GM12878 (cell line): ENCODE measurements at regions not wholly inside any gene's neighbourhood (a gene's known extent, or its start where the extent isn't known, plus 50 kb on each side); places are given as distances from the start of the nearest gene placed in this dataset.

Source experiments
- ATAC-seq: fragments of 200-7000 bp; cut with Tn5 transposase; 3 replicates; pipeline ENCODE4 v1.9.1; 2020; ENCODE audit warnings: mild to moderate bottlenecking, moderate library complexity
- BruUV-seq: library from RNA; stranded (reverse); fragments of 400-500 nt; replicated peaks from 2 replicates; lab custom pipeline; 2021; lab: Mats Ljungman, UMichigan
- CTCF ChIA-PET: fragments of 300-600 bp; sonication (Branson Sonifier 250); formaldehyde crosslinking; extraction: SDS; loops from one replicate; lab custom pipeline; 2021; ENCODE audit warnings: inconsistent platforms; lab: Yijun Ruan, JAX
- POLR2A ChIA-PET: fragments of 350-600 bp; formaldehyde crosslinking; extraction: SDS; loops from one replicate; lab custom pipeline; 2021; ENCODE audit warnings: inconsistent platforms; lab: Charles Lee
- RAD21 ChIA-PET: fragments of 300-600 bp; sonication (Branson Sonifier 250); formaldehyde crosslinking; loops from one replicate; lab custom pipeline; 2023; ENCODE audit warnings: antibody characterized with exemption; ENCODE audit not compliant: unreplicated experiment; lab: Charles Lee
- SMC1A ChIA-PET: fragments of 300-600 bp; sonication (Branson Sonifier 250); formaldehyde crosslinking; loops from one replicate; lab custom pipeline; 2023; ENCODE audit not compliant: unreplicated experiment, uncharacterized antibody; lab: Charles Lee
- DNase-seq: peaks from one replicate; pipeline ENCODE4 v3.0.0-alpha.2; 2011; ENCODE audit warnings: low read depth, low spot score
- FAIRE-seq: peaks from 3 replicates; lab custom pipeline; 2011; peaks lifted over from hg19 to GRCh38; lab: Jason Lieb, UNC
- H2AFZ ChIP-seq: 2 replicates; pipeline ENCODE4 v1.6.0; 2011; ENCODE audit warnings: low read depth, low read length, control low read depth; ENCODE audit not compliant: control insufficient read depth
- H3K27ac ChIP-seq: 2 replicates; pipeline ENCODE4 v1.5.1; 2011; ENCODE audit warnings: control low read depth; ENCODE audit not compliant: control insufficient read depth, insufficient read depth
- H3K27me3 ChIP-seq, 2 experiments: replicated peaks in 1 of 2; 2 replicates each; pipeline versions ENCODE4 v1.6.0 to v1.6.1; 2011; ENCODE audit warnings: low read length in 1 of 2; ENCODE audit not compliant: control insufficient read depth in 2 of 2, insufficient read depth in 2 of 2
- H3K36me3 ChIP-seq, 2 experiments: 2 replicates each; pipeline ENCODE4 v1.5.1; 2011; ENCODE audit warnings: low read length in 1 of 2; ENCODE audit not compliant: control insufficient read depth in 2 of 2, insufficient read depth in 2 of 2
- H3K4me1 ChIP-seq: 2 replicates; pipeline ENCODE4 v1.6.1; 2011; ENCODE audit warnings: mild to moderate bottlenecking, low read length, moderate library complexity, mixed read lengths; ENCODE audit not compliant: control insufficient read depth, insufficient read depth
- H3K4me2 ChIP-seq: 2 replicates; pipeline ENCODE4 v1.6.0; 2011; ENCODE audit warnings: control low read depth; ENCODE audit not compliant: control insufficient read depth, insufficient read depth
- H3K4me3 ChIP-seq: fragments of 200-600 bp; sonication (generic); 2 replicates; pipeline ENCODE4 v1.5.1; 2016
- H3K79me2 ChIP-seq: 2 replicates; pipeline ENCODE4 v1.6.0; 2011; ENCODE audit warnings: low read length; ENCODE audit not compliant: control insufficient read depth, insufficient read depth
- H3K9ac ChIP-seq: 2 replicates; pipeline ENCODE4 v1.8.0; 2011; ENCODE audit warnings: low read length, control low read depth, mixed read lengths; ENCODE audit not compliant: control insufficient read depth, insufficient read depth
- H3K9me3 ChIP-seq: replicated peaks from 3 replicates; pipeline ENCODE4 v1.5.1; 2011; ENCODE audit warnings: mild to moderate bottlenecking, low read length; ENCODE audit not compliant: control insufficient read depth, insufficient read depth
- H4K20me1 ChIP-seq: 2 replicates; pipeline ENCODE4 v1.6.0; 2011; ENCODE audit not compliant: control insufficient read depth, insufficient read depth
- ATF7 ChIP-seq: fragments of 450-650 bp; IDR thresholded peaks from 2 replicates; pipeline ENCODE4 v1.6.1; 2016; ENCODE audit warnings: low read depth, mild to moderate bottlenecking
- BACH1 ChIP-seq: fragments of 450-650 bp; IDR thresholded peaks from 2 replicates; pipeline ENCODE4 v1.6.1; 2017; ENCODE audit warnings: mild to moderate bottlenecking, borderline replicate concordance
- BHLHE40 ChIP-seq, 2 experiments: fragments of 450-650 bp in 1 of 2; IDR thresholded peaks; 2 replicates each; pipeline ENCODE4 v1.6.1; 2011 to 2017; ENCODE audit warnings: low read depth in 2 of 2, borderline replicate concordance in 1 of 2, improper control_type of control experiment in 1 of 2, low read length in 1 of 2, mild to moderate bottlenecking in 1 of 2
- CBX3 ChIP-seq: fragments of 200-600 bp; sonication (generic); IDR thresholded peaks from 2 replicates; pipeline ENCODE4 v1.6.1; 2016; ENCODE audit warnings: low read depth, borderline replicate concordance
- FOXK2 ChIP-seq: fragments of 450-650 bp; IDR thresholded peaks from 2 replicates; pipeline ENCODE4 v1.6.1; 2017; ENCODE audit warnings: mild to moderate bottlenecking, moderate library complexity
- IRF4 ChIP-seq: IDR thresholded peaks from 2 replicates; pipeline ENCODE4 v1.6.1; 2011; ENCODE audit warnings: low read depth, low read length
- KAT2A ChIP-seq: conservative IDR thresholded peaks from 2 replicates; pipeline ENCODE4 v1.6.1; 2011; ENCODE audit warnings: low read depth, low read length; ENCODE audit not compliant: control insufficient read depth
- LARP7 ChIP-seq: fragments of 450-650 bp; IDR thresholded peaks from 2 replicates; pipeline ENCODE4 v1.6.1; 2017; ENCODE audit warnings: mild to moderate bottlenecking
- MTA3 ChIP-seq: IDR thresholded peaks from 2 replicates; pipeline ENCODE4 v1.6.1; 2012; ENCODE audit warnings: low read length, inconsistent platforms, borderline replicate concordance
- NFYA ChIP-seq: IDR thresholded peaks from 2 replicates; pipeline ENCODE4 v1.6.1; 2011; ENCODE audit warnings: low read depth, mild to moderate bottlenecking, low read length, improper control_type of control experiment, borderline replicate concordance
- NR2F1 ChIP-seq: fragments of 450-650 bp; conservative IDR thresholded peaks from 2 replicates; pipeline ENCODE4 v1.6.1; 2017; ENCODE audit warnings: mild to moderate bottlenecking
- POLR2AphosphoS2 ChIP-seq: IDR thresholded peaks from 2 replicates; pipeline ENCODE4 v1.6.1; 2011; ENCODE audit warnings: low read depth, mild to moderate bottlenecking, low read length, improper control_type of control experiment, moderate library complexity
- RCOR1 ChIP-seq: conservative IDR thresholded peaks from 2 replicates; pipeline ENCODE4 v1.6.1; 2012; ENCODE audit warnings: low read depth, low read length, improper control_type of control experiment
- SMC3 ChIP-seq: IDR thresholded peaks from 2 replicates; pipeline ENCODE4 v1.6.1; 2011; ENCODE audit warnings: low read length, improper control_type of control experiment, borderline replicate concordance
- SP1 ChIP-seq: IDR thresholded peaks from one replicate; pipeline ENCODE4 v1.6.1; 2011; ENCODE audit warnings: low read depth, low read length
- STAT3 ChIP-seq: IDR thresholded peaks from 2 replicates; pipeline ENCODE4 v1.6.1; 2011; ENCODE audit warnings: low read depth, low read length, improper control_type of control experiment
- WGBS: methylation state at CpG from one replicate; pipeline ENCODE4 v1.1.6; 2016; ENCODE audit warnings: low lambda C conversion rate; ENCODE audit not compliant: insufficient replicate concordance, insufficient coverage; ENCODE audit errors: missing lambda C conversion rate; 5-methylcytosine and 5-hydroxymethylcytosine counted together
- in situ Hi-C: fragments of 300-500 bp; cut with MboI; formaldehyde crosslinking; loops from 9 replicates; pipeline ENCODE4 v1.14.3; 2018; ENCODE audit warnings: mixed read lengths
- intact Hi-C: fragments of 100-400 bp; cut with micrococcal nuclease; formaldehyde crosslinking; loops from one replicate; pipeline ENCODE4 v1.14.2; 2022; ENCODE audit not compliant: unreplicated experiment
- TF ChIP-seq, protein P1 (sequence below): fragments of 450-650 bp; IDR thresholded peaks from 2 replicates; pipeline ENCODE4 v1.6.1; 2017; ENCODE audit warnings: low read depth, mild to moderate bottlenecking, moderate library complexity
- TF ChIP-seq, protein P2 (sequence below), 3 experiments: IDR thresholded peaks in 2 of 3; conservative IDR thresholded peaks in 1 of 3; 2 replicates each; pipeline ENCODE4 v1.5.1; 2011; ENCODE audit warnings: low read depth in 3 of 3, low read length in 3 of 3, mild to moderate bottlenecking in 3 of 3, control low read depth in 2 of 3, moderate library complexity in 2 of 3, inconsistent platforms in 1 of 3, mixed read lengths in 1 of 3; ENCODE audit not compliant: control insufficient read depth in 2 of 3, insufficient read depth in 1 of 3; ENCODE audit errors: extremely low read depth in 1 of 3
- TF ChIP-seq, protein P3 (sequence below): fragments of 450-650 bp; formaldehyde crosslinking; IDR thresholded peaks from 2 replicates; pipeline ENCODE4 v1.4.0; 2020; ENCODE audit warnings: mild to moderate bottlenecking, moderate library complexity

DNA sequence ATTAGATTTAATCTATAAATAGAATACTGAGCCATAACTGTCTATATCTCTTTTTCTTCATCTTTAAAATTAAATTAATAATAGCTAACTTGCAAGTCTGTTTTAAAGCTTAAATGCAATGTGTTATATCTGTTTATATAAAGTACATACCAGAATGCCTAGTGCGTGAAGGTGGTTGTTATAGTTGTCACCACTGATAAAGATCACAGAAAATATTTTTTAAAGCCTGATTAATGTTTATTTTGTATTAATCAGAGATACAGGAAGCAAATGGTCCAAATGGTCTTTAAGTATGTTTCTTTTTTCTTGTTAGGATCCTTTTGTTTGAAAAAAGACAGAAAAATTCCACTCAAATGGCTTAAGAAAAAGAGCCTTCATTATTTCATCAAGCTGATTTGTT, 560.6 kb downstream of the CPS1 start:
- 48% methylated on average over 1 of the region's 1 CpG for WGBS
- intact Hi-C loops (no loop called here), in situ Hi-C loops (no loop called here)
- ChIA-PET SMC1A (no interaction called here), RAD21 (no interaction called here), CTCF (no interaction called here), POLR2A (no interaction called here)
- DNase-seq (no peak), ATAC-seq (no peak), FAIRE-seq (no peak)
- H3K4me3 ChIP-seq = no peak overlapping the region
- H3K9me3 ChIP-seq = no peaks in the 10 kb centered on the region
- no peaks in the 10 kb centered on the region for H3K36me3 ChIP-seq
- no peaks in the 10 kb centered on the region for H3K79me2 ChIP-seq
- no TSS peak for BruUV-seq
- H3K4me1 ChIP-seq = no peaks in the 10 kb centered on the region
- TF ChIP-seq, protein P1, sequence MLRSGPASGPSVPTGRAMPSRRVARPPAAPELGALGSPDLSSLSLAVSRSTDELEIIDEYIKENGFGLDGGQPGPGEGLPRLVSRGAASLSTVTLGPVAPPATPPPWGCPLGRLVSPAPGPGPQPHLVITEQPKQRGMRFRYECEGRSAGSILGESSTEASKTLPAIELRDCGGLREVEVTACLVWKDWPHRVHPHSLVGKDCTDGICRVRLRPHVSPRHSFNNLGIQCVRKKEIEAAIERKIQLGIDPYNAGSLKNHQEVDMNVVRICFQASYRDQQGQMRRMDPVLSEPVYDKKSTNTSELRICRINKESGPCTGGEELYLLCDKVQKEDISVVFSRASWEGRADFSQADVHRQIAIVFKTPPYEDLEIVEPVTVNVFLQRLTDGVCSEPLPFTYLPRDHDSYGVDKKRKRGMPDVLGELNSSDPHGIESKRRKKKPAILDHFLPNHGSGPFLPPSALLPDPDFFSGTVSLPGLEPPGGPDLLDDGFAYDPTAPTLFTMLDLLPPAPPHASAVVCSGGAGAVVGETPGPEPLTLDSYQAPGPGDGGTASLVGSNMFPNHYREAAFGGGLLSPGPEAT = no peak
- no peak for TF ChIP-seq FOXK2
- TF ChIP-seq NR2F1 = no peak
- TF ChIP-seq, protein P2, sequence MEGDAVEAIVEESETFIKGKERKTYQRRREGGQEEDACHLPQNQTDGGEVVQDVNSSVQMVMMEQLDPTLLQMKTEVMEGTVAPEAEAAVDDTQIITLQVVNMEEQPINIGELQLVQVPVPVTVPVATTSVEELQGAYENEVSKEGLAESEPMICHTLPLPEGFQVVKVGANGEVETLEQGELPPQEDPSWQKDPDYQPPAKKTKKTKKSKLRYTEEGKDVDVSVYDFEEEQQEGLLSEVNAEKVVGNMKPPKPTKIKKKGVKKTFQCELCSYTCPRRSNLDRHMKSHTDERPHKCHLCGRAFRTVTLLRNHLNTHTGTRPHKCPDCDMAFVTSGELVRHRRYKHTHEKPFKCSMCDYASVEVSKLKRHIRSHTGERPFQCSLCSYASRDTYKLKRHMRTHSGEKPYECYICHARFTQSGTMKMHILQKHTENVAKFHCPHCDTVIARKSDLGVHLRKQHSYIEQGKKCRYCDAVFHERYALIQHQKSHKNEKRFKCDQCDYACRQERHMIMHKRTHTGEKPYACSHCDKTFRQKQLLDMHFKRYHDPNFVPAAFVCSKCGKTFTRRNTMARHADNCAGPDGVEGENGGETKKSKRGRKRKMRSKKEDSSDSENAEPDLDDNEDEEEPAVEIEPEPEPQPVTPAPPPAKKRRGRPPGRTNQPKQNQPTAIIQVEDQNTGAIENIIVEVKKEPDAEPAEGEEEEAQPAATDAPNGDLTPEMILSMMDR (IDR thresholded peaks at IDR 0.05 in 2 of 3, conservative IDR thresholded peaks at IDR 0.05 in 1 of 3; ENCODE audit: control insufficient read depth in 2 of 3, extremely low read depth in 1 of 3, insufficient read depth in 1 of 3, low read depth in 3 of 3, low read length in 3 of 3) = no peak
- TF ChIP-seq NFYA = no peak
- TF ChIP-seq, protein P3, sequence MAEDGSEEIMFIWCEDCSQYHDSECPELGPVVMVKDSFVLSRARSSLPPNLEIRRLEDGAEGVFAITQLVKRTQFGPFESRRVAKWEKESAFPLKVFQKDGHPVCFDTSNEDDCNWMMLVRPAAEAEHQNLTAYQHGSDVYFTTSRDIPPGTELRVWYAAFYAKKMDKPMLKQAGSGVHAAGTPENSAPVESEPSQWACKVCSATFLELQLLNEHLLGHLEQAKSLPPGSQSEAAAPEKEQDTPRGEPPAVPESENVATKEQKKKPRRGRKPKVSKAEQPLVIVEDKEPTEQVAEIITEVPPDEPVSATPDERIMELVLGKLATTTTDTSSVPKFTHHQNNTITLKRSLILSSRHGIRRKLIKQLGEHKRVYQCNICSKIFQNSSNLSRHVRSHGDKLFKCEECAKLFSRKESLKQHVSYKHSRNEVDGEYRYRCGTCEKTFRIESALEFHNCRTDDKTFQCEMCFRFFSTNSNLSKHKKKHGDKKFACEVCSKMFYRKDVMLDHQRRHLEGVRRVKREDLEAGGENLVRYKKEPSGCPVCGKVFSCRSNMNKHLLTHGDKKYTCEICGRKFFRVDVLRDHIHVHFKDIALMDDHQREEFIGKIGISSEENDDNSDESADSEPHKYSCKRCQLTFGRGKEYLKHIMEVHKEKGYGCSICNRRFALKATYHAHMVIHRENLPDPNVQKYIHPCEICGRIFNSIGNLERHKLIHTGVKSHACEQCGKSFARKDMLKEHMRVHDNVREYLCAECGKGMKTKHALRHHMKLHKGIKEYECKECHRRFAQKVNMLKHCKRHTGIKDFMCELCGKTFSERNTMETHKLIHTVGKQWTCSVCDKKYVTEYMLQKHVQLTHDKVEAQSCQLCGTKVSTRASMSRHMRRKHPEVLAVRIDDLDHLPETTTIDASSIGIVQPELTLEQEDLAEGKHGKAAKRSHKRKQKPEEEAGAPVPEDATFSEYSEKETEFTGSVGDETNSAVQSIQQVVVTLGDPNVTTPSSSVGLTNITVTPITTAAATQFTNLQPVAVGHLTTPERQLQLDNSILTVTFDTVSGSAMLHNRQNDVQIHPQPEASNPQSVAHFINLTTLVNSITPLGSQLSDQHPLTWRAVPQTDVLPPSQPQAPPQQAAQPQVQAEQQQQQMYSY (CRISPR knock-in tag) = no peak
- no peak for TF ChIP-seq ATF7
- no peak for TF ChIP-seq STAT3
- TF ChIP-seq IRF4 = no peak
- TF ChIP-seq RCOR1 = no peak
- no peak for TF ChIP-seq KAT2A
- no peak for TF ChIP-seq BACH1
- no peak for TF ChIP-seq BHLHE40 (IDR thresholded peaks at IDR 0.05; ENCODE audit: borderline replicate concordance in 1 of 2, low read depth in 2 of 2, low read length in 1 of 2)
- TF ChIP-seq SMC3 = no peak
- TF ChIP-seq SP1 = no peak
- no peak for TF ChIP-seq POLR2AphosphoS2
- TF ChIP-seq MTA3 = no peak
- TF ChIP-seq LARP7 = no peak
- no peak for TF ChIP-seq CBX3
- H2AFZ ChIP-seq = no peak overlapping the region
- no peak overlapping the region for H3K27ac ChIP-seq
- no peak overlapping the region for H3K9ac ChIP-seq
- no peaks in the 10 kb centered on the region for H4K20me1 ChIP-seq
- no peak overlapping the region for H3K4me2 ChIP-seq
- no peaks in the 10 kb centered on the region for H3K27me3 ChIP-seq
